Liver (tissue), 8 donors: ENCODE measurements at regions not wholly inside any gene's neighbourhood (a gene's known extent, or its start where the extent isn't known, plus 50 kb on each side); places are given as distances from the start of the nearest gene placed in this dataset.

Experiments
- DNase-seq: peaks from one replicate; pipeline ENCODE4 v3.0.0-alpha.2; 2017; ENCODE audit warnings: low spot score
- H3K27ac ChIP-seq, 2 donors: one replicate each; pipeline ENCODE4 v1.7.0; 2013; ENCODE audit warnings: inconsistent platforms in 2 of 2, low read length in 2 of 2, control low read depth in 1 of 2, low read depth in 1 of 2, mild to moderate bottlenecking in 1 of 2
- H3K27me3 ChIP-seq, 4 donors: one replicate each; pipeline versions ENCODE4 v1.6.1 to v1.7.0; 2013; ENCODE audit warnings: low read length in 3 of 4, inconsistent platforms in 1 of 4, mild to moderate bottlenecking in 1 of 4, moderate library complexity in 1 of 4; ENCODE audit not compliant: control insufficient read depth in 4 of 4, insufficient read depth in 4 of 4
- H3K36me3 ChIP-seq, 4 donors: one replicate each; pipeline versions ENCODE4 v1.6.1 to v1.7.0; 2013; ENCODE audit warnings: low read length in 3 of 4, mild to moderate bottlenecking in 3 of 4, low read depth in 1 of 4, moderate library complexity in 1 of 4; ENCODE audit not compliant: control insufficient read depth in 4 of 4, insufficient read depth in 3 of 4
- H3K4me1 ChIP-seq, 4 donors: one replicate each; pipeline versions ENCODE4 v1.6.1 to v1.7.0; 2013; ENCODE audit warnings: low read length in 3 of 4, mild to moderate bottlenecking in 3 of 4, moderate library complexity in 1 of 4; ENCODE audit not compliant: control insufficient read depth in 4 of 4, insufficient read depth in 4 of 4
- H3K4me3 ChIP-seq, 3 donors: one replicate each; pipeline versions ENCODE4 v1.6.1 to v1.7.0; 2013; ENCODE audit warnings: low read length in 3 of 3, control low read depth in 1 of 3, low read depth in 1 of 3, mild to moderate bottlenecking in 1 of 3
- H3K9ac ChIP-seq, 2 donors: one replicate each; pipeline ENCODE4 v1.7.0; 2013; ENCODE audit warnings: low read length in 2 of 2, mild to moderate bottlenecking in 2 of 2, moderate library complexity in 2 of 2, control low read depth in 1 of 2, low read depth in 1 of 2
- H3K9me3 ChIP-seq, 4 donors: one replicate each; pipeline versions ENCODE4 v1.6.1 to v1.7.0; 2013; ENCODE audit warnings: low read length in 3 of 4; ENCODE audit not compliant: control insufficient read depth in 4 of 4
- ATF3 ChIP-seq: IDR thresholded peaks from 2 replicates; pipeline ENCODE4 v1.6.1; 2016; ENCODE audit warnings: antibody characterized with exemption
- CTCF ChIP-seq: fragments of 150-350 bp; IDR thresholded peaks from 2 replicates; pipeline ENCODE4 v1.5.1; 2017; ENCODE audit warnings: improper control_type of control experiment, low read depth, low read length; ENCODE audit not compliant: missing input control
- EGR1 ChIP-seq, 2 donors: IDR thresholded peaks; 2 replicates each; pipeline ENCODE4 v1.6.1; 2016 to 2018; ENCODE audit warnings: antibody characterized with exemption in 2 of 2, low read depth in 2 of 2
- FOXA1 ChIP-seq: IDR thresholded peaks from 2 replicates; pipeline ENCODE4 v1.6.1; 2016; ENCODE audit warnings: antibody characterized with exemption
- FOXA2 ChIP-seq: IDR thresholded peaks from 2 replicates; pipeline ENCODE4 v1.6.1; 2016; ENCODE audit warnings: antibody characterized with exemption
- GABPA ChIP-seq, 2 donors: IDR thresholded peaks in 1 of 2; conservative IDR thresholded peaks in 1 of 2; 2 replicates each; pipeline ENCODE4 v1.6.1; 2016; ENCODE audit warnings: antibody characterized with exemption in 2 of 2, mild to moderate bottlenecking in 1 of 2, moderate library complexity in 1 of 2
- HNF4A ChIP-seq, 2 donors: conservative IDR thresholded peaks; 2 replicates each; pipeline ENCODE4 v1.6.1; 2016; ENCODE audit warnings: antibody characterized with exemption in 2 of 2, mild to moderate bottlenecking in 2 of 2
- HNF4G ChIP-seq: IDR thresholded peaks from 2 replicates; pipeline ENCODE4 v1.6.1; 2016; ENCODE audit warnings: antibody characterized with exemption
- JUND ChIP-seq, 2 donors: IDR thresholded peaks; 2 replicates each; pipeline ENCODE4 v1.6.1; 2016; ENCODE audit warnings: antibody characterized with exemption in 2 of 2
- MAX ChIP-seq: IDR thresholded peaks from 2 replicates; pipeline ENCODE4 v1.6.1; 2016; ENCODE audit warnings: antibody characterized with exemption
- NR2F2 ChIP-seq: IDR thresholded peaks from 2 replicates; pipeline ENCODE4 v1.6.1; 2016; ENCODE audit warnings: antibody characterized with exemption
- RAD21 ChIP-seq, 2 donors: IDR thresholded peaks; 2 replicates each; pipeline ENCODE4 v1.6.1; 2016; ENCODE audit warnings: antibody characterized with exemption in 2 of 2, mild to moderate bottlenecking in 2 of 2
- REST ChIP-seq: IDR thresholded peaks from 2 replicates; pipeline ENCODE4 v1.6.1; 2016; ENCODE audit warnings: antibody characterized with exemption, mild to moderate bottlenecking
- RXRA ChIP-seq, 2 donors: IDR thresholded peaks; 2 replicates each; pipeline ENCODE4 v1.6.1; 2017 to 2018; ENCODE audit warnings: antibody characterized with exemption in 2 of 2, mild to moderate bottlenecking in 1 of 2
- SP1 ChIP-seq: IDR thresholded peaks from 2 replicates; pipeline ENCODE4 v1.6.1; 2018; ENCODE audit warnings: antibody characterized with exemption, mild to moderate bottlenecking
- TAF1 ChIP-seq: conservative IDR thresholded peaks from 2 replicates; pipeline ENCODE4 v1.6.1; 2016; ENCODE audit warnings: antibody characterized with exemption, mild to moderate bottlenecking
- YY1 ChIP-seq: IDR thresholded peaks from 2 replicates; pipeline ENCODE4 v1.6.1; 2016; ENCODE audit warnings: antibody characterized with exemption, mild to moderate bottlenecking
- ZBTB33 ChIP-seq: IDR thresholded peaks from 2 replicates; pipeline ENCODE4 v1.6.1; 2016; ENCODE audit warnings: antibody characterized with exemption
- WGBS: extraction: QIAGEN DNeasy Blood & Tissue Kit; methylation state at CpG from one replicate; pipeline ENCODE4 v1.1.7; 2013; 5-methylcytosine and 5-hydroxymethylcytosine counted together
- donor health status: healthy.
- donor health status: healthy.
- donor health status: healthy.
- donor health status: healthy.
- donor health status: healthy.

GRCh38 chr13:109397285-109397684 is 389.1 kb downstream of the IRS2 start:
- H3K9ac ChIP-seq, result peak overlapping the region in 1 of 2 donors; percentile 60
- no peak for DNase-seq
- WGBS, result 48% methylated on average over 3 of the region's 3 CpGs
- peaks cover 0 to 56% (median 15%) of the 10 kb centered on the region in 4 donors for H3K4me1 ChIP-seq
- no peaks in the 10 kb centered on the region for H3K27me3 ChIP-seq
- no peak overlapping the region for H3K4me3 ChIP-seq
- TF ChIP-seq RXRA (IDR thresholded peaks at IDR 0.05) (peak; percentile 52 to 63), GABPA (IDR thresholded peaks at IDR 0.05 in 1 of 2, conservative IDR thresholded peaks at IDR 0.05 in 1 of 2) (no peak), HNF4A (conservative IDR thresholded peaks at IDR 0.05) (peak in 1 of 2 donors; percentile 12), YY1 (no peak), SP1 (no peak)
- H3K27ac ChIP-seq, result peak overlapping the region; percentile 87 to 88
- H3K36me3 ChIP-seq, result no peaks in the 10 kb centered on the region
- H3K9me3 ChIP-seq, result no peaks in the 10 kb centered on the region

GRCh38 chr13:109396266-109396665 is 390.1 kb downstream of the IRS2 start:
- DNase-seq, result no peak
- peak overlapping the region in 1 of 2 donors; percentile 73 for H3K9ac ChIP-seq
- peaks cover 0 to 49% (median 15%) of the 10 kb centered on the region in 4 donors for H3K4me1 ChIP-seq
- H3K36me3 ChIP-seq, result no peaks in the 10 kb centered on the region
- peak; percentile 99 for TF ChIP-seq FOXA1
- peak; percentile 95 to 97 for TF ChIP-seq HNF4A (conservative IDR thresholded peaks at IDR 0.05)
- TF ChIP-seq TAF1, result peak; percentile 89
- TF ChIP-seq GABPA (IDR thresholded peaks at IDR 0.05 in 1 of 2, conservative IDR thresholded peaks at IDR 0.05 in 1 of 2), result peak in 1 of 2 donors; percentile 52
- TF ChIP-seq FOXA2, result peak; percentile 100
- peak; percentile 72 for TF ChIP-seq HNF4G
- peak; percentile 88 for TF ChIP-seq REST
- TF ChIP-seq RAD21 (IDR thresholded peaks at IDR 0.05), result peak; percentile 62 to 63
- peak; percentile 40 for TF ChIP-seq NR2F2
- TF ChIP-seq ZBTB33, result peak; percentile 84
- TF ChIP-seq JUND (IDR thresholded peaks at IDR 0.05), result peak; percentile 90 to 95
- TF ChIP-seq EGR1 (IDR thresholded peaks at IDR 0.05; ENCODE audit: low read depth in 2 of 2), result peak in 1 of 2 donors; percentile 92
- TF ChIP-seq ATF3, result peak; percentile 74
- peak; percentile 85 for TF ChIP-seq MAX
- TF ChIP-seq YY1, result peak; percentile 94
- peak; percentile 81 to 95 for TF ChIP-seq RXRA (IDR thresholded peaks at IDR 0.05)
- peak; percentile 99 for TF ChIP-seq SP1
- TF ChIP-seq CTCF, result no peak
- H3K27me3 ChIP-seq, result no peaks in the 10 kb centered on the region
- peak overlapping the region; percentile 87 to 88 for H3K27ac ChIP-seq
- H3K4me3 ChIP-seq, result no peak overlapping the region
- WGBS, result 36% methylated on average over 9 of the region's 9 CpGs
- H3K9me3 ChIP-seq, result no peaks in the 10 kb centered on the region
